ENCODE measurements at regions not wholly inside any gene's neighbourhood (a gene's known extent, or its start where the extent isn't known, plus 50 kb on each side); places are given as distances from the start of the nearest gene placed in this dataset.
"Not testable (repeated sequence)": the region's sequence is repeated elsewhere in the genome, so short reads cannot be mapped to it uniquely, and the experiment has no call there.

- in situ Hi-C loops (cut with HindIII; ENCODE audit: low pct_unique_long_range_greater_than_20kb, low sequenced_read_pairs) = no loop called here
- DNase-seq (ENCODE audit: low read depth, low spot score) = no peak
These were observed 274.5 kb upstream of the NRSN1 start for GRCh38 chr6:23851522-23851921.

GRCh38 chr6:23853566-23854133 is 272.4 kb upstream of the NRSN1 start:
- in situ Hi-C loops (cut with HindIII; ENCODE audit: low pct_unique_long_range_greater_than_20kb, low sequenced_read_pairs); DNase-seq (ENCODE audit: low read depth, low spot score): not testable (repeated sequence)

GRCh38 chr6:23854154-23854553 is 271.9 kb upstream of the NRSN1 start:
- DNase-seq (ENCODE audit: low read depth, low spot score); in situ Hi-C loops (cut with HindIII; ENCODE audit: low pct_unique_long_range_greater_than_20kb, low sequenced_read_pairs): not testable (repeated sequence)

GRCh38 chr6:23855497-23856116 is 270.4 kb upstream of the NRSN1 start:
- no peak for DNase-seq (ENCODE audit: low read depth, low spot score)
- in situ Hi-C loops (cut with HindIII; ENCODE audit: low pct_unique_long_range_greater_than_20kb, low sequenced_read_pairs) = no loop called here

GRCh38 chr6:23870496-23870895 is 255.5 kb upstream of the NRSN1 start:
- DNase-seq (ENCODE audit: low read depth, low spot score) = no peak
- in situ Hi-C loops (cut with HindIII; ENCODE audit: low pct_unique_long_range_greater_than_20kb, low sequenced_read_pairs) = no loop called here

- in situ Hi-C loops (cut with HindIII; ENCODE audit: low pct_unique_long_range_greater_than_20kb, low sequenced_read_pairs) = no loop called here
- DNase-seq (ENCODE audit: low read depth, low spot score) = peak; percentile 97
These were observed 252.9 kb upstream of the NRSN1 start for GRCh38 chr6:23873161-23873560.

- peak; percentile 84 for DNase-seq (ENCODE audit: low read depth, low spot score)
- in situ Hi-C loops (cut with HindIII; ENCODE audit: low pct_unique_long_range_greater_than_20kb, low sequenced_read_pairs) = no loop called here
These were observed 251.0 kb upstream of the NRSN1 start for GRCh38 chr6:23875006-23875405.

- no peak for DNase-seq (ENCODE audit: low read depth, low spot score)
- in situ Hi-C loops (cut with HindIII; ENCODE audit: low pct_unique_long_range_greater_than_20kb, low sequenced_read_pairs) = no loop called here
These were observed 246.2 kb upstream of the NRSN1 start for GRCh38 chr6:23879816-23880215.

- DNase-seq (ENCODE audit: low read depth, low spot score) = no peak
- in situ Hi-C loops (cut with HindIII; ENCODE audit: low pct_unique_long_range_greater_than_20kb, low sequenced_read_pairs) = no loop called here
These were observed 235.3 kb upstream of the NRSN1 start for GRCh38 chr6:23890543-23891227.

- in situ Hi-C loops (cut with HindIII; ENCODE audit: low pct_unique_long_range_greater_than_20kb, low sequenced_read_pairs) = no loop called here
- no peak for DNase-seq (ENCODE audit: low read depth, low spot score)
These were observed 220.7 kb upstream of the NRSN1 start for GRCh38 chr6:23905133-23905815.

- in situ Hi-C loops (cut with HindIII; ENCODE audit: low pct_unique_long_range_greater_than_20kb, low sequenced_read_pairs) = no loop called here
- peak; percentile 19 for DNase-seq (ENCODE audit: low read depth, low spot score)
These were observed 215.6 kb upstream of the NRSN1 start for GRCh38 chr6:23910420-23910819.

GRCh38 chr6:23927935-23928334 is 198.1 kb upstream of the NRSN1 start:
- DNase-seq (ENCODE audit: low read depth, low spot score) = no peak
- in situ Hi-C loops (cut with HindIII; ENCODE audit: low pct_unique_long_range_greater_than_20kb, low sequenced_read_pairs) = no loop called here

GRCh38 chr6:23929201-23929600 is 196.8 kb upstream of the NRSN1 start:
- in situ Hi-C loops (cut with HindIII; ENCODE audit: low pct_unique_long_range_greater_than_20kb, low sequenced_read_pairs) = no loop called here
- DNase-seq (ENCODE audit: low read depth, low spot score) = no peak

GRCh38 chr6:23940466-23940865 is 185.5 kb upstream of the NRSN1 start:
- DNase-seq (ENCODE audit: low read depth, low spot score) = no peak
- in situ Hi-C loops (cut with HindIII; ENCODE audit: low pct_unique_long_range_greater_than_20kb, low sequenced_read_pairs) = no loop called here

GRCh38 chr6:23951691-23952090 is 174.3 kb upstream of the NRSN1 start:
- no peak for DNase-seq (ENCODE audit: low read depth, low spot score)
- in situ Hi-C loops (cut with HindIII; ENCODE audit: low pct_unique_long_range_greater_than_20kb, low sequenced_read_pairs) = no loop called here

- in situ Hi-C loops (cut with HindIII; ENCODE audit: low pct_unique_long_range_greater_than_20kb, low sequenced_read_pairs) = no loop called here
These were observed 173.8 kb upstream of the NRSN1 start for GRCh38 chr6:23952245-23952644.

GRCh38 chr6:23953976-23954375 is 172.0 kb upstream of the NRSN1 start:
- DNase-seq (ENCODE audit: low read depth, low spot score) = no peak
- in situ Hi-C loops (cut with HindIII; ENCODE audit: low pct_unique_long_range_greater_than_20kb, low sequenced_read_pairs) = no loop called here

More at GRCh38 chr6:23952245-23952644, 173.8 kb upstream of the NRSN1 start:
- DNase-seq (ENCODE audit: low read depth, low spot score) = no peak

GRCh38 chr6:23957017-23957416 is 169.0 kb upstream of the NRSN1 start:
- in situ Hi-C loops (cut with HindIII; ENCODE audit: low pct_unique_long_range_greater_than_20kb, low sequenced_read_pairs) = no loop called here
- no peak for DNase-seq (ENCODE audit: low read depth, low spot score)

GRCh38 chr6:23964865-23965264 is 161.2 kb upstream of the NRSN1 start:
- in situ Hi-C loops (cut with HindIII; ENCODE audit: low pct_unique_long_range_greater_than_20kb, low sequenced_read_pairs) = no loop called here
- no peak for DNase-seq (ENCODE audit: low read depth, low spot score)

All from SK-MEL-5 (cell line).